ENCODE measurements at regions not wholly inside any gene's neighbourhood (a gene's known extent, or its start where the extent isn't known, plus 50 kb on each side); places are given as distances from the start of the nearest gene placed in this dataset.
"Not testable (repeated sequence)": the region's sequence is repeated elsewhere in the genome, so short reads cannot be mapped to it uniquely, and the experiment has no call there.

- intact Hi-C loops (cut with micrococcal nuclease) = no loop called here
- Mint-ChIP-seq H3K27me3 (peaks cover 60% of the 10 kb centered on the region), H3K9me3 (no peaks in the 10 kb centered on the region), H3K27ac (peak overlapping the region; percentile 81), H3K4me3 (peak overlapping the region; percentile 49), H3K4me1 (ENCODE audit: low read depth) (peaks cover 20% of the 10 kb centered on the region), H3K36me3 (ENCODE audit: low read depth) (peaks cover 2% of the 10 kb centered on the region)
- POLR2A ChIA-PET = no interaction called here
- CTCF ChIA-PET = no interaction called here
- TF ChIP-seq, protein P1, sequence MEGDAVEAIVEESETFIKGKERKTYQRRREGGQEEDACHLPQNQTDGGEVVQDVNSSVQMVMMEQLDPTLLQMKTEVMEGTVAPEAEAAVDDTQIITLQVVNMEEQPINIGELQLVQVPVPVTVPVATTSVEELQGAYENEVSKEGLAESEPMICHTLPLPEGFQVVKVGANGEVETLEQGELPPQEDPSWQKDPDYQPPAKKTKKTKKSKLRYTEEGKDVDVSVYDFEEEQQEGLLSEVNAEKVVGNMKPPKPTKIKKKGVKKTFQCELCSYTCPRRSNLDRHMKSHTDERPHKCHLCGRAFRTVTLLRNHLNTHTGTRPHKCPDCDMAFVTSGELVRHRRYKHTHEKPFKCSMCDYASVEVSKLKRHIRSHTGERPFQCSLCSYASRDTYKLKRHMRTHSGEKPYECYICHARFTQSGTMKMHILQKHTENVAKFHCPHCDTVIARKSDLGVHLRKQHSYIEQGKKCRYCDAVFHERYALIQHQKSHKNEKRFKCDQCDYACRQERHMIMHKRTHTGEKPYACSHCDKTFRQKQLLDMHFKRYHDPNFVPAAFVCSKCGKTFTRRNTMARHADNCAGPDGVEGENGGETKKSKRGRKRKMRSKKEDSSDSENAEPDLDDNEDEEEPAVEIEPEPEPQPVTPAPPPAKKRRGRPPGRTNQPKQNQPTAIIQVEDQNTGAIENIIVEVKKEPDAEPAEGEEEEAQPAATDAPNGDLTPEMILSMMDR (IDR thresholded peaks at IDR 0.05) = no peak
- ATAC-seq (peak; percentile 91), DNase-seq (peak; percentile 82)
Observed at GRCh38 chr6:167706313-167707109, 120.2 kb upstream of the AFDN start.

GRCh38 chr6:167707686-167708500 lies 118.8 kb upstream of the AFDN start:
- Mint-ChIP-seq H3K4me1 (ENCODE audit: low read depth) (peaks cover 20% of the 10 kb centered on the region), H3K9me3 (no peaks in the 10 kb centered on the region), H3K27ac (no peak overlapping the region), H3K4me3 (no peak overlapping the region), H3K27me3 (peaks cover 64% of the 10 kb centered on the region), H3K36me3 (ENCODE audit: low read depth) (peaks cover 2% of the 10 kb centered on the region)
- CTCF ChIA-PET = interaction anchor here (0.5 kb wide), 1 partner anchor 242 kb away, joined by 3 read pairs; no protein-coding TSS in a partner anchor
- ATAC-seq (no peak), DNase-seq (no peak)
- TF ChIP-seq, protein P1 (IDR thresholded peaks at IDR 0.05) = no peak
- POLR2A ChIA-PET = interaction anchor here (0.9 kb wide), 1 partner anchor 10 kb away, joined by 3 read pairs; no protein-coding TSS in a partner anchor
- intact Hi-C loops (cut with micrococcal nuclease) = no loop called here

- Mint-ChIP-seq H3K27me3 (peaks cover 64% of the 10 kb centered on the region), H3K9me3 (no peaks in the 10 kb centered on the region), H3K36me3 (ENCODE audit: low read depth) (peaks cover 2% of the 10 kb centered on the region), H3K4me3 (no peak overlapping the region), H3K27ac (no peak overlapping the region), H3K4me1 (ENCODE audit: low read depth) (peaks cover 20% of the 10 kb centered on the region)
- ChIA-PET CTCF (no interaction called here), POLR2A (interaction anchor here (0.9 kb wide), 1 partner anchor 11 kb away, joined by 3 read pairs; no protein-coding TSS in a partner anchor)
- DNase-seq = no peak
- ATAC-seq = no peak
- TF ChIP-seq, protein P1 (IDR thresholded peaks at IDR 0.05) = no peak
- intact Hi-C loops (cut with micrococcal nuclease) = no loop called here
Observed at GRCh38 chr6:167708501-167709094, 118.1 kb upstream of the AFDN start.

DNA sequence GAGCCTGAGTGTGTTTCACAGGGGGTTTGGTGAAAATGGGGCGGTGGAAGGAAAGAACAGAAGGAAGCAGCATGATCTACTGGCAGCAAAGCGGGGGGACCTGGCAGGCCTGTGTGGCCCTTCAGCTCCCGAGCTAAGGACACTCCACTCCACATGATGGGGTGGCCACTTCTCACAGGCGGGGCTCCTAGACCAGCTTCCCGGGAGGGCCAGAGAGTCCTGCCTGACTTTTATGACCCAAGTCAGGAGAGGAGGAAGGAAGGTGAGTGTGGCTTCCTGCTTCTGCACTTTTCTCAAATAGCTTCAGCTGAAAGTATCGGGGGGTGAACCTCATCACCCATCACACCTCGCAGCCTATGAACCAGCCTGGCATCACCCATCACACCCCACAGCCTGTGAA lies 117.5 kb upstream of the AFDN start:
- ATAC-seq (no peak), DNase-seq (no peak)
- TF ChIP-seq, protein P1 (IDR thresholded peaks at IDR 0.05) = no peak
- CTCF ChIA-PET = no interaction called here
- no peak overlapping the region for H3K27ac Mint-ChIP-seq
- peaks cover 2% of the 10 kb centered on the region for H3K36me3 Mint-ChIP-seq (ENCODE audit: low read depth)
- H3K9me3 Mint-ChIP-seq = no peaks in the 10 kb centered on the region
- peaks cover 20% of the 10 kb centered on the region for H3K4me1 Mint-ChIP-seq (ENCODE audit: low read depth)
- no peak overlapping the region for H3K4me3 Mint-ChIP-seq
- POLR2A ChIA-PET = interaction anchor here (0.7 kb wide), 1 partner anchor 108 kb away, joined by 3 read pairs; no protein-coding TSS in a partner anchor
- H3K27me3 Mint-ChIP-seq = peaks cover 67% of the 10 kb centered on the region
- intact Hi-C loops (cut with micrococcal nuclease) = no loop called here

- H3K36me3 Mint-ChIP-seq (ENCODE audit: low read depth); H3K4me3 Mint-ChIP-seq; intact Hi-C loops (cut with micrococcal nuclease); DNase-seq; H3K27ac Mint-ChIP-seq; H3K9me3 Mint-ChIP-seq; CTCF ChIA-PET; ATAC-seq: not testable (repeated sequence)
- Mint-ChIP-seq H3K27me3 (peaks cover 69% of the 10 kb centered on the region), H3K4me1 (ENCODE audit: low read depth) (peaks cover 17% of the 10 kb centered on the region)
- POLR2A ChIA-PET = interaction anchor here (0.7 kb wide), 1 partner anchor 107 kb away, joined by 3 read pairs; no protein-coding TSS in a partner anchor
Observed at GRCh38 chr6:167709776-167710336, 116.9 kb upstream of the AFDN start.
